ENCODE measurements at regions not wholly inside any gene's neighbourhood (a gene's known extent, or its start where the extent isn't known, plus 50 kb on each side); places are given as distances from the start of the nearest gene placed in this dataset.

GRCh38 chr14:103225476-103225875, 102.2 kb downstream of the TNFAIP2 start:
- TF ChIP-seq CTCF (IDR thresholded peaks at IDR 0.05) (no peak), POLR2A (IDR thresholded peaks at IDR 0.05) (no peak)

Measured in right lobe of liver (tissue), 4 donors.